NCI-H82 treated with DMSO at 0.1 percent for 48 hours (cell line): ENCODE measurements at regions not wholly inside any gene's neighbourhood (a gene's known extent, or its start where the extent isn't known, plus 50 kb on each side); places are given as distances from the start of the nearest gene placed in this dataset.
"Not testable (repeated sequence)": the region's sequence is repeated elsewhere in the genome, so short reads cannot be mapped to it uniquely, and the experiment has no call there.

Source experiments
- DNase-seq: peaks from one replicate; lab custom pipeline; 2025; ENCODE audit not compliant: unreplicated experiment; lab: John Stamatoyannopoulos, UW

GRCh38 chr1:157328120-157328519 is 189.9 kb upstream of the ETV3 start:
- not testable (repeated sequence) for DNase-seq

DNA sequence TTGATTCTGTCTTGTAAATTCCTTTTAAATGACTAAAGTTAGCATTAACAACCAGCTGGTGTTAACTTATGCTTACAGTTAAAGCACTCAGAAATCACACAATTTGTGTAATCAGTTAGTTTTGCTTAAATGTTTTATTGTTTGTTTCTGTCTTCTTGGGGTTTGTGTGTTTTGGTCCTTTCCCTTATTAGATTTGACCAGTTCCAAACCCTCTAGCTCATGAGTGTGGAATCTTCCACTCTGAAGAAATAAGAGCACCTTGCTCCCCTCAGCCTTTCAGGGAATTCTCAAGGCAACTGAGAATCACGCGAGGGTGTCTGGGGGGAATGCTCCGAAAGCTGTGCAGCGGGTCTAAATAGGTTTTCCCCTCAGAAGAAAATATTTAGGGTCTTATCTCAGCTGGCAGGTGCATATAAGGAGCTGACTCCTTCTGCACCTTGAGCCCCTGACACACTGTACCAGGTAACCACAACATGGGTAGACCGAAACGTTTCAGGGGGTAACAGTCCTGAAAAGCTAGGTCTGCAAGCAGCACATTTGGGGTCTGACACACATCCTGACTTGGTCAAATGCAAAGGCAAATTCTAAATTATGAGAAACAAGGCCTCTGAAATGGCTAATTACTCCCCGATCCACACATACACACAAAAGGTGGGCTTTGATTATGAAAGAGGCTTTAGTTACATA is 188.1 kb upstream of the ETV3 start:
- DNase-seq: no peak

DNA sequence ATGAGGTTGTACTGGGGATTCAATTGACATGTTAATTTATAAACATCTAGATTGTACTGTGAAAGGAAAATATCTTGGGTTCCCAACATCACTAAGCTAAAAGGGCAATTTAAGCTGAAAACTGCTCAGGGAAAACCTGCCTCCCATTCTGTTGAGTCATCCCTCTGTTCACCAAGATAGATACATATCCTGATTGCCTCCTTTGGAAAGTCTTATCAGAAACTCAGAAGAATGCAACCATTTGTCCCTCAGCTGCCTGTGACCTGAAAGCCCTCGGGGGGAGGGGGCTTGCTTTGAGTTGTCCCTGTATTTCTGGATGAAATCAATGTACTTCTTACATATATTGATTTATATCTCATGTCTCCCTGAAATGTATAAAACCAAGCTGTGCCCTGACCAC is 187.0 kb upstream of the ETV3 start:
- no peak for DNase-seq

- DNase-seq: not testable (repeated sequence)
Measured at GRCh38 chr1:157321972-157322371, 183.8 kb upstream of the ETV3 start.

GRCh38 chr1:157319567-157319966 is 181.4 kb upstream of the ETV3 start:
- DNase-seq: no peak

GRCh38 chr1:157317229-157317628 is 179.0 kb upstream of the ETV3 start:
- not testable (repeated sequence) for DNase-seq

GRCh38 chr1:157315544-157315943 is 177.3 kb upstream of the ETV3 start:
- DNase-seq: no peak

DNA sequence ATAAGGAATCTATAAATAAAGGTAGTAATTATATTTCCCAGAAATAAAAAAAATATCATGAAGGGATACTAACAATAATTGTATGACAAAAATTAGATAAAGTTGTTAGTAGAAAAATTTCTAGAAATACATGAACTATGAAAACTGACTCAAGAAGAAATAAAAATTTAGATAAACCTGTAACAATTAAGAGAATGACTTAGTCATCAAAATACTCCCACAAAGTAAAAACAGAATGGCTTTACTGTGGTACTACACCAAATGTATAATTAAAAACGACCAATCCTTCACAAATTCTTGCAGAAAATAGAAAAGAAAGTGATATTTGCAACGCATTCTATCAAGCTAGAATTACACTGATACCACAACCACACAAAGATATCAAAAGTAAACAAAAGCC is 176.2 kb upstream of the ETV3 start:
- no peak for DNase-seq

DNA sequence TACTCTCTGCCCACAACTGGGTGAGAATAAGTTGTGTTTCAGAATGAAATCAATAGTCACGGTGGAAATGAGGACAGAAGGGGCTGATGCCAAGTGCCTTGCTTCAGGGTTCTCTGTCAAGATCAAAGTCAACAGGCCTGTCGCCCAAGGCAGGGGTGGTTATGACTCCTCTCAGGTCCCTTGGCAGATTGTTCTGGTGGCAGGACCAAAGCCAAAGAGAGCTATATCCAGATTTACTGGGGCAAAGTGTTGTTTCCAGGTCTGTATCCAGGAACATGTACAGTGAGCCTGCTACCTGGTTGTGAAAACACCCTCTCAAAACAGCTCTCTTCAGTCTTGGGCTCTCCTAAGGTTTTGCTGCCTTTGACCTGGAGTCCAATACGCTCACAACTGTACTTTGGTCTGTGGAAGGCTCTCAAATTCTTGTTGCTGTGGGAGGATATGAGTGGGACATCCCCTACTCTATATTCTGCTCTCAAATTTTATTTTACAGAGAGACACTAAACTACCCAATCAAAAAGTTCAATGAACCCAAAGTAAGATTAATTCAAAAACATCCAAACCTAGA is 175.1 kb upstream of the ETV3 start:
- DNase-seq: no peak

- DNase-seq: no peak
Measured at GRCh38 chr1:157312082-157312812, 174.1 kb upstream of the ETV3 start.

GRCh38 chr1:157311730-157312081 is 173.5 kb upstream of the ETV3 start:
- no peak for DNase-seq

DNA sequence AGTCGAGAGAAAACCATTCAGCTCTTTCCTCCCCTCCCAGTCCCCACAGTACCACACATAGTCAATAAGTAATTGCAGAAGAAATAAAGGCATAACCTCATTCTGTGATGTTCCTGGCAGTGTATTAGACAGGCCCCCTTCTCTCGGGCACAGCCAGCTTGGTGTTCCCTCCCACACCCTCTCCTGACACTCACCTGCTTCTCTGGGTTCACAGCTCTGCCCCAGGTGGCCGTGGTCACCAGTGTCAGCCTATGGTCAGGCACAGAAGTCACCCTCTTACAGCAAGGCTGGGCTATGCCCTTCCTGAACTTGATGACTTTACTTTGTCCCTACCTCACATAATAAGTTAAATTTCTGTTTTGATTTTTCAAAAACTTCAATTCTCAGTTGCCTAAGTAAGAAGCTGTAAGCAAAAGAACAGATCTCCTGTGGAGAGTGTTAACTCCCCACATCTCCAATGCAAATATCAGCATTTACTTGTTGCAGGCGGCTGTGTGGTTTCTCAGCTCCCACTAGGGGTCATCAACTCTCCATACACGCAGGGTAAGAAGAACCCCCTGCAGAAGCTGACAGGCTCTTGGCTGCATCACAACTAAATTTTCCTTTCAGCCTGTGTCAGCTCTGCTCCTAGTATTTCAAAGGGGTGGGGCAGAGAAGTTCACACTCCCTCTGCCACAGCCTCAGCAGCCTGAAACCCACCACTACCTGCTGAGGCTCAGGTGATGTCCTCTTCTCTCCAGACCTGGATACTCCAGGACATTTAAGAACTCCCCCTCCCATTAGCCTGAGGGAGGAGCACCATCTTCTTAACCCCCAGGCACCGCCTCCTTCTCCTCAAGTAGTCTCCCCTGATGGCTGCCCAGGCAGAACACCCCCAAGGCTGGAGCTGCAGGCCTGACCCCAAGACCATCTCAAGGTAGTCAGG is 172.9 kb upstream of the ETV3 start:
- DNase-seq: not testable (repeated sequence)

GRCh38 chr1:157310401-157310800 is 172.2 kb upstream of the ETV3 start:
- DNase-seq: no peak

DNA sequence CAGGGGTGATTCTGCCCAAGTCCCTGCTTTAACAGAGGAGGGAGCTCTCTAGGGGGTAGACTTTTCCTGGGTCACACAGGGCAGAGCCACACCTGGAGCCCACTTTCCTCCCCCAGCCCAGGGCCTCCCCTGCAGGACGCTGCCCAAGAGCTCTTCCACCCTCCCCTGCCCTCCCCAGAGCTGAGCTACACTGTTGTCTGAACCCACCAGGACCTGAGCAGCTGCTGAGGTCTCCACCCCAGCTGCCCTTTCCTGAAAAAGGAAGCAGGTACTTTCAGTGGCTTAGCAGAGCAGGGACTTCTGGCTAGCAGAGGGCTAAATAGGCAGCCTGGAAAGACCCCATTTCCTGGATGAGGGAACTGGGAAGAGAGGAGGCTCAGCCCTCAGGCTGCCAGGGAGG is 169.3 kb upstream of the ETV3 start:
- DNase-seq: no peak

GRCh38 chr1:157306896-157307295 is 168.7 kb upstream of the ETV3 start:
- no peak for DNase-seq

- no peak for DNase-seq
Measured at GRCh38 chr1:157304271-157304670, 166.1 kb upstream of the ETV3 start.

DNA sequence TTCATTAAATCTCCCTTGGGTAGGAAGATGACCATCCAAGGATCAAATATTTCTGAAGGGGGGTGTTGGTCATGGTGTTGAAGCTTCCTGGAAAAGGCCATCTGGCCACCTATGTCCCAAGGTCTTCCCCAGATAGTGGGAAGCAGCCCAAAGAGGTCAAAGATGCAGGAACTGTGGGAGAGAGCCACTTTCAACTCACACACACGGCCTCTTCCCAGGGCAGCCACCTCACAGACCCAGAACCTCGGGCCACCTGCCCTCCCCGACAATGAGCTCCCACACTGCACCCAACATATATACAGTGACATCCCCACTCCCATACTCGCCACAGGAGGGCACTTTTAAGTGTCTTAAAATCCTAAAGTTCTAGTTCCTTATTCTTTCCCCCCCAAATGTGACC is 164.5 kb upstream of the ETV3 start:
- DNase-seq: no peak

GRCh38 chr1:157302199-157302497 is 164.0 kb upstream of the ETV3 start:
- DNase-seq: no peak

- no peak for DNase-seq
Measured at GRCh38 chr1:157301477-157302198, 163.4 kb upstream of the ETV3 start.

GRCh38 chr1:157294387-157295145 is 156.4 kb upstream of the ETV3 start:
- DNase-seq: not testable (repeated sequence)
